ENCODE measurements at regions not wholly inside any gene's neighbourhood (a gene's known extent, or its start where the extent isn't known, plus 50 kb on each side); places are given as distances from the start of the nearest gene placed in this dataset.

GRCh38 chr18:41732356-41732755, 222.7 kb upstream of the PIK3C3 start:
- H3K27me3 ChIP-seq (ENCODE audit: low read length): no peaks in the 10 kb centered on the region
- H3K9me3 ChIP-seq (ENCODE audit: insufficient read depth, low read length): no peaks in the 10 kb centered on the region
- H3K9ac ChIP-seq (ENCODE audit: low read length): no peak overlapping the region
- H3K27ac ChIP-seq (ENCODE audit: low read depth, low read length): no peak overlapping the region
- H3K4me2 ChIP-seq (ENCODE audit: low read depth, low read length, poor library complexity, severe bottlenecking): no peak overlapping the region
- H3K36me3 ChIP-seq (ENCODE audit: low read length): no peaks in the 10 kb centered on the region
- no peaks in the 10 kb centered on the region for H3K9me2 ChIP-seq (replicated peaks; ENCODE audit: insufficient read depth, low read length)
- no peak for TF ChIP-seq CTCF (IDR thresholded peaks at IDR 0.05; ENCODE audit: insufficient read depth, low read length, poor library complexity, severe bottlenecking)
- no peak for TF ChIP-seq EZH2phosphoT487 (conservative IDR thresholded peaks at IDR 0.05; ENCODE audit: low read length)
- no peaks in the 10 kb centered on the region for H3F3A ChIP-seq (ENCODE audit: insufficient read depth)
- H4K20me1 ChIP-seq (ENCODE audit: low read depth, low read length): no peaks in the 10 kb centered on the region
- no peak overlapping the region for H3K4me3 ChIP-seq (ENCODE audit: insufficient read depth, low read length, poor library complexity, severe bottlenecking)
- H3K79me2 ChIP-seq (ENCODE audit: insufficient read depth, low read length): no peaks in the 10 kb centered on the region
- no peak overlapping the region for H2AFZ ChIP-seq (ENCODE audit: low read depth, low read length, severe bottlenecking)

- H3K9me3 ChIP-seq (ENCODE audit: insufficient read depth, low read length): no peaks in the 10 kb centered on the region
- no peaks in the 10 kb centered on the region for H3K9me2 ChIP-seq (replicated peaks; ENCODE audit: insufficient read depth, low read length)
- no peaks in the 10 kb centered on the region for H3F3A ChIP-seq (ENCODE audit: insufficient read depth)
- H3K27ac ChIP-seq (ENCODE audit: low read depth, low read length): no peak overlapping the region
- H4K20me1 ChIP-seq (ENCODE audit: low read depth, low read length): no peaks in the 10 kb centered on the region
- H3K4me2 ChIP-seq (ENCODE audit: low read depth, low read length, poor library complexity, severe bottlenecking): no peak overlapping the region
- H3K27me3 ChIP-seq (ENCODE audit: low read length): no peaks in the 10 kb centered on the region
- H3K9ac ChIP-seq (ENCODE audit: low read length): no peak overlapping the region
- no peaks in the 10 kb centered on the region for H3K36me3 ChIP-seq (ENCODE audit: low read length)
- H3K4me3 ChIP-seq (ENCODE audit: insufficient read depth, low read length, poor library complexity, severe bottlenecking): no peak overlapping the region
- H3K79me2 ChIP-seq (ENCODE audit: insufficient read depth, low read length): no peaks in the 10 kb centered on the region
- no peak overlapping the region for H2AFZ ChIP-seq (ENCODE audit: low read depth, low read length, severe bottlenecking)
- TF ChIP-seq EZH2phosphoT487 (conservative IDR thresholded peaks at IDR 0.05; ENCODE audit: low read length) (no peak), CTCF (IDR thresholded peaks at IDR 0.05; ENCODE audit: insufficient read depth, low read length, poor library complexity, severe bottlenecking) (no peak)
Observed at GRCh38 chr18:41731884-41732283, 223.2 kb upstream of the PIK3C3 start.

- H2AFZ ChIP-seq (ENCODE audit: low read depth, low read length, severe bottlenecking): no peak overlapping the region
- H3K9me2 ChIP-seq (replicated peaks; ENCODE audit: insufficient read depth, low read length): no peaks in the 10 kb centered on the region
- no peaks in the 10 kb centered on the region for H3K36me3 ChIP-seq (ENCODE audit: low read length)
- H3K9me3 ChIP-seq (ENCODE audit: insufficient read depth, low read length): no peaks in the 10 kb centered on the region
- no peaks in the 10 kb centered on the region for H3K79me2 ChIP-seq (ENCODE audit: insufficient read depth, low read length)
- H3K4me2 ChIP-seq (ENCODE audit: low read depth, low read length, poor library complexity, severe bottlenecking): no peak overlapping the region
- H3F3A ChIP-seq (ENCODE audit: insufficient read depth): no peaks in the 10 kb centered on the region
- H3K27me3 ChIP-seq (ENCODE audit: low read length): no peaks in the 10 kb centered on the region
- H3K27ac ChIP-seq (ENCODE audit: low read depth, low read length): no peak overlapping the region
- no peak overlapping the region for H3K4me3 ChIP-seq (ENCODE audit: insufficient read depth, low read length, poor library complexity, severe bottlenecking)
- TF ChIP-seq EZH2phosphoT487 (conservative IDR thresholded peaks at IDR 0.05; ENCODE audit: low read length) (no peak), CTCF (IDR thresholded peaks at IDR 0.05; ENCODE audit: insufficient read depth, low read length, poor library complexity, severe bottlenecking) (no peak)
- no peak overlapping the region for H3K9ac ChIP-seq (ENCODE audit: low read length)
- H4K20me1 ChIP-seq (ENCODE audit: low read depth, low read length): no peaks in the 10 kb centered on the region
Observed at GRCh38 chr18:41724195-41724594, 230.8 kb upstream of the PIK3C3 start.

Measured in SU-DHL-6 (cell line).